NCI-H187 treated with DMSO at 0.1 percent for 48 hours (cell line): ENCODE measurements at regions not wholly inside any gene's neighbourhood (a gene's known extent, or its start where the extent isn't known, plus 50 kb on each side); places are given as distances from the start of the nearest gene placed in this dataset.

Experiments
- DNase-seq: peaks from one replicate; lab custom pipeline; 2025; lab: John Stamatoyannopoulos, UW

DNA sequence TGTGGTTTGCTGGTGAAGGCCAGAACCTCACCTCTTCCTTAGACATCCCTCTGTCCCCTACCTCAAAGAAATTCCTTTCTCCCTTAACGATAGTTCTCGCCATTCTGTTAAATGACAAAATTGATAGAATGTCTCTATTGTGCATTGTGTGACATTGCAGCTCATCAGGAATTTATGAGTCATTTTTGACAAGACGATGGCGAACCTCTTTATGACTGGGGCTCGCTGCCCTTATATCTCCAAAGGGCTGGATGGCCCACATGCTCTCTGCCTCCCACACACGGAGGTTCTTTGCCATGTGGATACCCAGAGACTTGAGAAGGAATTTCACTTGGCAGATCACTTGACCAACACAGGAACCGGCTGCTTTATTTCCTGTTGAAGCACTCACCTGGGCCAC, 66.8 kb upstream of the RPS6KA2 start:
- DNase-seq = no peak

- DNase-seq = no peak
Observed at GRCh38 chr6:166692723-166693302, 65.8 kb upstream of the RPS6KA2 start.

- DNase-seq = no peak
Observed at GRCh38 chr6:166691746-166692145, 64.7 kb upstream of the RPS6KA2 start.

GRCh38 chr6:166691199-166691598, 64.1 kb upstream of the RPS6KA2 start:
- DNase-seq = no peak

DNA sequence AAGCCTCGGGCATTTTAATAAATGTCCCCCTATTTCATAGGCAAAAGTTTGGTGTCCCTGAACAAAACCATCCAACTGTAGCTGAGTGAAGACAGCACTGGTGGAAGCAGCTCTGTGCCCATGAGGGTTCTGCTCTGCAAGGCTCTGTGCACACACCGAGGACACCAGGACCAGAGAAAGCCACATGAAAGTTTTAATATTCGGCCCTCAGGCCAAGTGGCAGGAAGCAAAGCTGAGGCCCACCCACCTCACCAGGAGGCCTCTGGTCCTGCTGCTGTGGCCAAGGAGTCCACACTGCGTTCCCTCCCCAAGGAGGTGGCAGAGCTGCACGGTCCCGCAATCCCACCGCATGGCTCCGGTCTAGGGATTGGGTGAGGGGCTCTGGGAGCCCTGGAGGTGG, 62.6 kb upstream of the RPS6KA2 start:
- no peak for DNase-seq

- no peak for DNase-seq
Observed at GRCh38 chr6:166688901-166689300, 61.9 kb upstream of the RPS6KA2 start.

- DNase-seq = no peak
Observed at GRCh38 chr6:166687879-166688205, 60.8 kb upstream of the RPS6KA2 start.

- no peak for DNase-seq
Observed at GRCh38 chr6:166687070-166687878, 60.2 kb upstream of the RPS6KA2 start.

- no peak for DNase-seq
Observed at GRCh38 chr6:166686317-166686716, 59.3 kb upstream of the RPS6KA2 start.

DNA sequence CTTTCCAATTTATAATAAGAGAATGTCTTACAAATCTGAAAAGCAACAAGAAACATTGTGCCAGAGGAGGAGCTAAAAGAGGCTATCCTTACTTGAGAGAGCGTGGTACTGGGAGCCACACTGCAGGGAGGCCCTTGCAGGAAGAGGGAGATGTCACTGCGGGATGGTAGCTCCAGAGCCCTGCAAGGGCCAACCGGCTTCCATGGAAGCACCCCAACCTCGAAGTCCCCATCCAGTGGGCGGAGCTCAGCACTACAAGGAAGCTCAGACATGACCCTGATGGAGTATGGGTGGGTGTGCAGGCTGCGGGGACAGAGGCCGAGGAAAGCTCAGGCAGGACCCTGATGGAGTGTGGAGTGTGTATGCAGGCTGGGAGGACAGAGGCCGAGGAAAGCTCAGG, 57.8 kb upstream of the RPS6KA2 start:
- no peak for DNase-seq

DNA sequence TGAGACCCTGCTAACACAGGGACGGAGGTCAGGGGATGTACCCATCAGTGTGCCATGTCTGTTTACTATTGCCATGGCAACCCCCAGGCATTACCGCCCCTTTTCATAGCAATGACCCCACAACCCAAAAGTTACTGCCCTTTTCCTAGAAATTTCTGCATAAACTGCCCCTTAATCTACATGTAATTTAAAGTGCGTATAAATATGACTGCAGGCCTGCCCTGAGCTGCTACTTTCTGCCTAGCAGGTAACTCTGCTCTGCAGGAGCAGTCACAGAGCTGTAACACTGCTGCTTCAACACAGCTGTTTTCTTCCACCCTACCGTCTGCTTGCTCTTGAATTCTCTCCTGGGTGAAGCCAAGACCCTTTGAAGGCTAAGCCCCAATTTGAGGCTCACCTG, 57.1 kb upstream of the RPS6KA2 start:
- no peak for DNase-seq

GRCh38 chr6:166683477-166683876, 56.4 kb upstream of the RPS6KA2 start:
- no peak for DNase-seq

GRCh38 chr6:166679566-166679965, 52.5 kb upstream of the RPS6KA2 start:
- no peak for DNase-seq

DNA sequence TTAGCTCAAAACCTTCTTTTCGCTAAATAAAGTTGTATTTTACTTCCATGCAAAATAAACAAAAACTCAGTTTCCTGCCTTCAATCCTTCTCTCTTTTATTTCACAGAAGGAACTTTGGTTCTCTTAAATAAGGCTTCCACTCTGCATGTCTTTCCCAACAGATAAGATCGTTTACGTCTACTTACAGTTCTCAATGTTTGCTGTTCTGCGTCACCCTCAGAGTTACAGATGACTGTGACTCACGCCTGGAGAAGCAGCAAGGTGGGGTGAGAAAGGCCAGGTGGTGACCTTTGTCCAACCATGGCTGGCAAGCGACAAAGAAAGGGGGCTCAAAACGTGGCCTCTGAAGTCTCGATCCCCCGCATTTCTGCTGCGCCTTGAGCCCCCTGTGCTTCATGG, 51.4 kb upstream of the RPS6KA2 start:
- DNase-seq = no peak

- DNase-seq = no peak
Observed at GRCh38 chr6:166677941-166678340, 50.9 kb upstream of the RPS6KA2 start.
